KOPT-K1 (cell line): ENCODE measurements at regions not wholly inside any gene's neighbourhood (a gene's known extent, or its start where the extent isn't known, plus 50 kb on each side); places are given as distances from the start of the nearest gene placed in this dataset.
"Not testable (repeated sequence)": the region's sequence is repeated elsewhere in the genome, so short reads cannot be mapped to it uniquely, and the experiment has no call there.

Experiments used
- H3K27ac ChIP-seq: fragments of 200-600 bp; sonication (generic); 2 replicates; pipeline ENCODE4 v1.5.1; 2016; ENCODE audit warnings: antibody characterized with exemption, mild to moderate bottlenecking, low read depth, low read length; ENCODE audit not compliant: poor library complexity, severe bottlenecking
- H3K36me3 ChIP-seq: fragments of 200-600 bp; sonication (generic); 2 replicates; pipeline ENCODE4 v1.5.1; 2017; ENCODE audit warnings: antibody characterized with exemption, mild to moderate bottlenecking, low read length, moderate library complexity; ENCODE audit not compliant: insufficient read depth
- H3K9me3 ChIP-seq: fragments of 200-600 bp; sonication (generic); 2 replicates; pipeline ENCODE4 v1.5.1; 2017; ENCODE audit warnings: antibody characterized with exemption, low read length, mild to moderate bottlenecking; ENCODE audit not compliant: insufficient read depth, poor library complexity, severe bottlenecking

- no peak overlapping the region for H3K27ac ChIP-seq
- peaks cover 58% of the 10 kb centered on the region for H3K9me3 ChIP-seq
- no peaks in the 10 kb centered on the region for H3K36me3 ChIP-seq
Measured at GRCh38 chr13:50537029-50537428, 306.5 kb downstream of the DLEU7 start.

GRCh38 chr13:50539791-50540530 lies 303.5 kb downstream of the DLEU7 start:
- H3K36me3 ChIP-seq: no peaks in the 10 kb centered on the region
- peaks cover 44% of the 10 kb centered on the region for H3K9me3 ChIP-seq
- H3K27ac ChIP-seq: no peak overlapping the region

- Histone ChIP-seq H3K27ac (no peak overlapping the region), H3K36me3 (no peaks in the 10 kb centered on the region), H3K9me3 (peaks cover 17% of the 10 kb centered on the region)
Measured at GRCh38 chr13:50543141-50543540, 300.4 kb downstream of the DLEU7 start.

- Histone ChIP-seq H3K36me3 (no peaks in the 10 kb centered on the region), H3K27ac (no peak overlapping the region), H3K9me3 (peaks cover 11% of the 10 kb centered on the region)
Measured at GRCh38 chr13:50543782-50544181, 299.7 kb downstream of the DLEU7 start.

GRCh38 chr13:50544211-50544610 lies 299.3 kb downstream of the DLEU7 start:
- Histone ChIP-seq H3K9me3 (peaks cover 6% of the 10 kb centered on the region), H3K36me3 (no peaks in the 10 kb centered on the region), H3K27ac (no peak overlapping the region)

- not testable (repeated sequence) for H3K9me3 ChIP-seq, H3K27ac ChIP-seq, H3K36me3 ChIP-seq
Measured at GRCh38 chr13:50547175-50547574, 296.3 kb downstream of the DLEU7 start.

- Histone ChIP-seq H3K27ac (no peak overlapping the region), H3K36me3 (no peaks in the 10 kb centered on the region), H3K9me3 (no peaks in the 10 kb centered on the region)
Measured at GRCh38 chr13:50548586-50548985, 294.9 kb downstream of the DLEU7 start.

- no peak overlapping the region for H3K27ac ChIP-seq
- no peaks in the 10 kb centered on the region for H3K36me3 ChIP-seq
- no peaks in the 10 kb centered on the region for H3K9me3 ChIP-seq
Measured at GRCh38 chr13:50549221-50549942, 294.1 kb downstream of the DLEU7 start.

GRCh38 chr13:50550151-50550550 lies 293.3 kb downstream of the DLEU7 start:
- Histone ChIP-seq H3K9me3 (no peaks in the 10 kb centered on the region), H3K27ac (no peak overlapping the region), H3K36me3 (no peaks in the 10 kb centered on the region)

GRCh38 chr13:50552424-50552966 lies 291.0 kb downstream of the DLEU7 start:
- Histone ChIP-seq H3K36me3 (no peaks in the 10 kb centered on the region), H3K27ac (no peak overlapping the region), H3K9me3 (no peaks in the 10 kb centered on the region)

- H3K9me3 ChIP-seq: peaks cover 2% of the 10 kb centered on the region
- no peaks in the 10 kb centered on the region for H3K36me3 ChIP-seq
- H3K27ac ChIP-seq: no peak overlapping the region
Measured at GRCh38 chr13:50561739-50562138, 281.8 kb downstream of the DLEU7 start.

- no peaks in the 10 kb centered on the region for H3K36me3 ChIP-seq
- no peak overlapping the region for H3K27ac ChIP-seq
- peaks cover 9% of the 10 kb centered on the region for H3K9me3 ChIP-seq
Measured at GRCh38 chr13:50566646-50567045, 276.8 kb downstream of the DLEU7 start.

GRCh38 chr13:50572129-50572528 lies 271.4 kb downstream of the DLEU7 start:
- H3K27ac ChIP-seq: no peak overlapping the region
- H3K9me3 ChIP-seq: peaks cover 4% of the 10 kb centered on the region
- no peaks in the 10 kb centered on the region for H3K36me3 ChIP-seq

GRCh38 chr13:50573066-50573465 lies 270.4 kb downstream of the DLEU7 start:
- Histone ChIP-seq H3K27ac (no peak overlapping the region), H3K36me3 (no peaks in the 10 kb centered on the region), H3K9me3 (no peaks in the 10 kb centered on the region)

- H3K36me3 ChIP-seq: no peaks in the 10 kb centered on the region
- H3K9me3 ChIP-seq: no peaks in the 10 kb centered on the region
- no peak overlapping the region for H3K27ac ChIP-seq
Measured at GRCh38 chr13:50574731-50575130, 268.8 kb downstream of the DLEU7 start.
